ENCODE measurements at regions not wholly inside any gene's neighbourhood (a gene's known extent, or its start where the extent isn't known, plus 50 kb on each side); places are given as distances from the start of the nearest gene placed in this dataset.

DNA sequence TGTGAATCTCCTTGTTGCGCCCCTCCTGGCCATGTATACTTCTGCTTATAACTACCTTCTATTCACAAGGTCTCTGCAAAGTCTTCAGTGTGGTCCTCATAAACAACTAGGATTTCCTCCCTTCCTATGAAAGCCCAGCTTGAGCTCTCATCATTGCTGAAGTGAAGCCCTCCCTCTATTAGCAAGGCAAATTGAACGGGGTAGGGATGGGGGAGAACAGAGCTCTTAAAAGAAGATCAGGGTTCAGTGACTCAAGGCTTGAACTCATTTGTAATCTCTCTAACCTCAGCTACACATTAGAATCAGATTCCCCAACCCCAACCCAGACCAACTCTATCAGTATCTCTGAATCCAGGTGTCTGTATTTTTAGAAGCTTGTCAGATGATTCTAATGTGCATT, 88.3 kb upstream of the ST8SIA2 start:
- no peak for DNase-seq

DNA sequence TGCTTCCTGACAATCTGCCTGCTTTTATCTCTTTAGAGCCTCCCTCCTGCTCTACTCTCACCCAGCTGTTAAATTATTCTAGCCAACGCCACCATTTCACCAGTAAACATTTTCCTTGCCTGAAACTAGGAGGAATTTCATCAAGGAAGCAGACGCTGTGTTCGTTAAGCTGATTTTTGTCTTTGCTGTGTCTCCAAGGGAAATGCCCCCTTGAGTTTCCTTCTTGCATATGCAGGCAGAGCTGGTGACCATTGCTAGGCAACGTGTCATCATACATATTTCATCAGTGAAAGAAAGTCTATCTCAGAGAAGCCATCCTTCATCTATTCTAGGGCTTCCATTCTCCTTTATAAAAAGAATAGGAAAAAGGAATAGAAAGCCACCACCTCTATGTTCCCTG, 87.0 kb upstream of the ST8SIA2 start:
- DNase-seq: peak; percentile 63

DNA sequence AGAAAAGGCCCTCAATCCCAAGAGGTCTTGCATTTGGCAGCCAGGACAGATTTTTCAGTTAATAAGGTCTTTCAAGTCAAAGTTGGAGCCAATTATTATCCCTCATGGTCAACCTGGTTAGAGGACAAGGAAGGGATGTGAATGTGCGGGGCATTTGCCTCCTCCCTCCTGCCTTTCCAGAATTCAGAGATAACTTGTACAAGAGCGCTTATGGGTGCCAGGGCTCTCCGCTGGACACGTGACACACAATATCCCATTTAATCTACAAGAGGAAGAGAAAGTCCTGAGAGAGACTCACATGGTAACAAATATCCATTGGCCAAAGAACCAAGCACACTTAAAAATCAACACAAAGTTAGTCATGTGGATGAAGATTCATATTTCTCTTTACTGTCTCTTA, 78.5 kb upstream of the ST8SIA2 start:
- no peak for DNase-seq

DNA sequence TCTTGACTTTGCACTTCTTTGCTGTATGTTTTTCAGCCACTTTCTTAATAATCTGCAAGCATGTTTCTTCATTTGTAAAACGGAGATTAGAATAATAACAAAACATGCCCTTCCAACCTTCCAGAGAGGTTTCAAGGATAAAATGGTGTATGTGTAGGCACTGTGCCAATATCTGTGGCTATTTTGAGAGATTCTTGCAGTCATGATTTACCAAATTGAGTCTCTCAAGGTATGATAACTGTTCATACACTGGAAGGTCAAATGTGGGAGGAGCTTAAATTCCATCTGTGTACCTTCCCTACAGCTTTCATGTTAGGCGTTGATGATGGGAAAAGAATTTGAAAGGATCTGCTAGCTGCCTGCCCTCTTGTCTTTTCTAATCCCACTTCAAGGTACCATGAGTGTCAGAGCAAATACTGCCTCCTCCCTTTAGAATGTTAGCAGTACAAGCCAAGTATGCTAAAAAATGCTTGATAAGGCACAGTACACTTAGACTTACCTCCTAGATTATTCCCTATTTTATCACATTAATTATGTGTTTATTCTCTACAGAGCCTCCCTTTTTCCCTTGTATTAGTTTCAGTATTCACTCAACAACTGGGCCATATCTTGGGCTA, 78.0 kb upstream of the ST8SIA2 start:
- DNase-seq: no peak

DNA sequence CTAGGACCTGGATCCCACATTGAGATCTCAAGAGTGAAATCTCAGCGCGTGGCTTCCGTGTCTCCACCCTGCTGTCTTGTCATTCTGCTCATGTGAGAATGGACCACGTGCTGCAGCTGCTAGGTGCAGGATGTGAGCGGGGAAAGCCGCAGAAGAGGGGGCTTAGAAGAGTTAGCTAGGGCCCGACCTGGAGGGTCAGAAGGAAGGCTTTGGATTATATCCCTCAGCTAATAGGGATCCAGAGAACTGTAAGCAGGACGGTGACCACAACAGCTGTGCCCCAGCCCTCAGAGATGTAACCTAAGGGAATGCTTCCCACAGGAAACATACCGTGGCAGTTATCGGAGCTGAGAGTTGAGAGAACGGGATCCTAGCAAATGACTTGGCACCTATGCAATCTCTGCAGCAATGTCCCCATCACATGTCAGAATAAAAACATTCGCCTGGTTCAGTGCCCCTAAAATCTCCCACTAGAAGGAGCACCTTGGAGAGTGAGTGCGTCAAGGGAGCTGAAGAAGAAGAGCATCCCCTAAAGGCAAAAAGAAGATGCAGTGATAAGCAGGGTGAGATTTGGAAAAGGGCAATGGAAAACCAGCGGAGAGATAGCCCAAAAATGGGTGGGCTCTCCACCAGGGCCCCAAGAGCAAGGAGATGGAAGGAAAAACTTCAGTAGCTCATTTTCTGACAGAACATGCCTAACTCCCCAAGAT, 76.9 kb upstream of the ST8SIA2 start:
- no peak for DNase-seq

DNA sequence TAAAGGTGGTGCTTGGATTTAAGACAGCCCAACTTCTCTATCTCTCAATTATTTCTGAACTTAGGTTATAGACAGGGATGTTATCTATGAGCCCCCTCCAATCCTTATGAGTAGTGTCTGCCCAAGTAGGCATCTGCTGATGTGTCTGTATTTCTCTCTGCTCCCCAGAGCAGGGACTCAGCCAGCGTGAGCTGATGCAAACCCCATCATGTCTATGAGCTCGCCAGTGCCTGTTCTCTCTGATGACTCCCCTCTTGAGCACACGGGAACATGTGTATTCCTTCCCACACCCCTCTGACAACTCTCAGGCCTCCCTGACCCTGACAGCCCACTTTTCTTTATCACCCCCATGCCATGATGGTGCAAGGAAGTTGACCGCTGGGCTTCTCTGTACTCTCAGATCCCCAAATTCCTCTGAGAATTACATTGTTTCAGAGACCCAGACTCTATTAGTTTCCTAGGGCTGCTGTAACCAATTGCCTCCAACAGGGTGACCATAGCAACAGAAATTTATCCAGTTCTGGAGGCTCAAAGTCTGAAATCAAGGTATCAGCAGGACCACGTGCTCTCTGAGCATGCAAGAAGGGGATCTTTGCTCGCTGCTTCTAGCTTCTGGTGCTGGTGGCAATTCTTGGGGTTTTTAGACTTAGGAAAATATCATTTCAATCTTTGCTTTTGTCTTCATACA, 73.5 kb upstream of the ST8SIA2 start:
- no peak for DNase-seq

DNA sequence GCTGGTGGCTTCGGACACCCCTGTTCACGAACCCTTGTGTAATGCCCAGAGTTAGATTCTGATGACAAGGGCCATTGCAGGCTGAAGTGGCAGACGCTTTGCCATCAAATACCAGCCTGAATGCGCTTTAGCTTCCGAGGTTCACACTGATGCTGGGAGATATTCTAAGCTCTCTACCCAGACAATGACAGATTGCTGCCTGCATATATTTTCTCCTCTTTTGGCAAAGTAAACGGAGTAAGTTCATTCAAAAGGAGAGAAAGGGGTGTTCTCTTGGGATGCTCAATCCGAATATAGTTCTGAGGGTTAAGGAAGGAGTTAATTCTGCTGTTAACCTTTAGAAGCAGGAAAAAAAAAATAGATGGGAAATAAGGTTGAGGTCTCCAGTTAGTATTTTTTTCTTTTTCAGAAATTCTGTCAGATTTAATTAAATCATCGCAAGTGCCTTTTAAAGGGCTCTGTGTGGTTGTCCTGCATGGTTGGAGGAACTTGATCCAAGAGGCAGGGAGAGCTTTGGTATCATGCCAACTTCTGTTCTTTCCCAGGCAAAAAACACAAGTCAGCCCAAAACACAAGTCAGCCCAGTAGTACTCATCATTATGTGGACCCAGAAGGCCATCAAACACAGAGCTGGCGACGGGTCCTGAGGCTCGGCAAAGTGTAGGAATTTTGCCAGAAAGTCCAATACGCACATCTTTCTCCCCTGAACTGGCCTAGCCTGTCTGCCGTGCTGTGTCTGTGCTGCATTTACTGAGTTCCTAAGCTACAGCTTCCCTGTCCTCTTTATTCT, 70.9 kb upstream of the ST8SIA2 start:
- DNase-seq: no peak

DNA sequence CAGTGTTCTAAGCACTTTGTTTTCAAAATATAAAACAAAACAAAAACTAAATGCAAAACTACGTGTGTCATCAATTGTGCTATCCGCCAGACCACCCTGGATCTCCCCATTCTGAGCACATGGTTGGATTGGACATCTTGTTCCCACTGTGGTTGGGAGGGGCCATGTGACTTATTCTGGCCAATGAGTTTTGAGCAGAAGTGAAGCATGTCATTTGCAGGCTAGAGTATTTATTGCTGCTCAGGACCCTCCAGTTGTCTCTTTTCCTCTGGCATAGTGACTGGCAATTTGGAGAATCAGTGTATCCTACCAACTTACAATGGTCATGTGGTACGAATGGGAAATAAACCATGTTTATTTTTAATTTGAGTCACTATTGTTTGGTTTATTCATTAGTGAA, 70.2 kb upstream of the ST8SIA2 start:
- no peak for DNase-seq

DNA sequence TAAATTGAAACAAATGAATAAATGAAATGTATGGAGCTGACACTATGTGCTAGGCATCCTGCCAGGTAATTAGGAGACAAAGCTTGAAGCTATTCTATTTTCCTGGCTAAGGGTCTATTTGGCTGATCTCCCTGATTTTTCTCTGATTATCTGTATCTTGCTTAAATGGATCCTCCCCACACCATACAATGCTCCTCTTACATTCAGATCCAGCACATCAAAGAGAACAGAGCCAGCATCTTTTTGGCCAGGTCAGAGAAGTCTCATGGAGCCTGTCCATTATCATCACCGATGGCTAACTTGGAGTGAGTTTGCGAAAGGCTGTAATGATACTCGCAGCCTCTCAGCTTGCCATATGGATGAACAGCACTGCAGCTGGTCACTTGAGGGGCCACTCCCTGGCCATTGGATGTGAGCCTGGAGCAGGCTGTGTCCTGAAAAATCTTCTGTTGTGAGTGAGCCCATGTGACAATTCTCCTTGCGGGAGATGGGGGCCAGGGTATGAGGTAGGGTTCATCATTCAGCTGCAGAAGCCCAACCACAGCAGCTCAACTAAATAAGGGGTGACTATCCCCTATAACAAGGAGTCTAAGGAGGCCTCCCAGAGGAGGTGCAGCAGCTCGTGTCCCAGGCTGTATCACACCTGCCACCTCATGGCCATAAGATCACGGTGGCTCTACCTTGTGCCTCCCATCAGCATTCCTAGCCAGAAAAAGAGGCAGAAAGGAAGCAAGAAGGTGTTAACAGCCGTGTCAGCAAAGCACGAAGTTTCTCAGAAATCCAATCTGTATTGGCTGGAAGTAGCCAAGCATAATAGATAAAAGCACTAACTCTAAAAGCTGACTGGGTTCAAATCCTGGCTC, 69.3 kb upstream of the ST8SIA2 start:
- no peak for DNase-seq

DNA sequence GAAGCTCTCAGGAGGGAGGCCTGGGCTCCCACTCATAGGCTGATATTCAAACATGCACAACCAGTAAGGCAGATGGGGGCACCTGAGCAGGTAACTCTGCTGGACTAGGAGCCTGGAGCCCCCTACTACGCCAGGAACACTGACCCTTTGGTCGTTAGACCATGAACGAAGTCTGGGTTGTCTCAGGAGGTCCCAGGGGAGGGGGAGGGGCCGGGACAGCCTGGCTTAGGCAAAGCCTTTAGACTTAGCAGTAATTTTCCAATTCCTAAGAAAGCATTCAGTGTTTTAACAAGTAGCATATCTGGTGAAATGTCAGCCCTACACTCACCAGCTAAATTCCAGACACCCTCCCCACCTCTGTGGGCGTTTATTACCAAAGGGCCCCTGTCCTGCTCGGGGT, 67.4 kb upstream of the ST8SIA2 start:
- DNase-seq: no peak

DNA sequence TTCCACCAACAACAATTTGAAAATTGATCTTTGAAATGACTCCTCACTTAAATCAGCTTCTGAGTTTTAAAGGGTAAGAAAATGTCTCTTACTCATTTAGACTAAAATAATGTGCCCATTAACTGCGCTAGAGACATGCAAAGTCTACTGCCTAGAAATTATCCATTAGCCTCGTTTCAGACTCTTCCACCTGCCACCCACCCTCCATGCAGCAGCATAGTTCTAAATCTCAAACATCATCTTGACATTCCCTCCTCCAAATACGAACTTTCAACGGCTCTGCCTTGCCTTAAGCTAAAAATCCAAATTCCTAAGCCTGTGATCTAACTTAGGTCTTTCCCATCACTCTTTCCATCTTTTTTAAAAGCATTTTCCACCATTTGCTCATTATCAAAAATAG, 66.6 kb upstream of the ST8SIA2 start:
- DNase-seq: no peak

DNA sequence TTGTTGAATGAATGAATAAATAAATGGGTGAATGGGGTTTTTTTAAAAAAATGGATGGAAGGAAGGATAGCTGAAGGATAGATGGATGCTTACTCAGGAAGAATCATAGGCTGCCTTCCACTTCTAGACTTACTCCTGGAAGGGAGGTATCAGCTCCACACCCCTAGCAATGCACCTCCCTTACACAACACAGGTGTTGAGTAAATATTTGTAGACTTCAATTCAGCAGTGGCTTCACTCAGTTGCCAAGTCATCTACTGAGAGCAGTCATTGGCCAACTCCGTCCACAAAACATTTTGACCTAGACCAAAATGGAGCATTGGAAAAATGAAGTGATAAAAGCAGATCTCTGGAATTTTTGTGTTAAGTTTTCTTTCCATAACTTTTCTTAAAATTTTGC, 65.5 kb upstream of the ST8SIA2 start:
- no peak for DNase-seq

DNA sequence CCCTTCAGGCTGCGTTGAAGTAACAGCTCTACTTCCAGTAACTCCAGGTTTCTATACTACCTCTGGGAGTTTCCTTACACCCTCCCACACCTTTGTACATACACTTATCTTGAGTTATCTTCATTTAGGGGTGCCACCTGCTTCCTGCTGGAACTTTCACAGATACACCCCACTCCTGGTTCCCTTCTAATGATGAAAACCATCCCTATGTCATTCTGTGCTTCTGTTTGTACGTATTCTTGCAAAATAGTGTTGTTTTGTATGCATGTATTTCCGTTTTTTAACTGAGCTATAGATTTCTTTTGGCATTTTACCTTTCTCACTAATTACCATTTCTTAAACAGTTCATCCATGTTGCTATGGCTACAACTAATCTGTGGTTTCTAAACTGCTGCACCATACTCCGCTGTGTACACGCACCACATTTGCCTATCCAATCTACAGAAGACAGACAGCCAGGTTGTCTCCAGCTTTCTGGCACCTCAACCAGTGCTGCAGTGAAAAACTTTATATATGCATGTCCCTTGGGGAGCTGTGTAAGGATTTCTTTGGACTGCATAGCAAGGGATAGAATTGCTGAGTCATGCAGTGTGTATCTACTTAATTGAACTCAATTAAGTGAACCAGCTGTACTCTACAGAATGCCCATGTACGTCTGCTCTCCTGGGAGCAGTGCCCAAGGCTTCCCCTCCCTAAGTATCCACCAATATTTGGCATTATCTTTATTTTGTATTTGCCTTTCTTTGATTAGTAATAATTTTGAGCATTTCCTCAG, 61.4 kb upstream of the ST8SIA2 start:
- DNase-seq: no peak

DNA sequence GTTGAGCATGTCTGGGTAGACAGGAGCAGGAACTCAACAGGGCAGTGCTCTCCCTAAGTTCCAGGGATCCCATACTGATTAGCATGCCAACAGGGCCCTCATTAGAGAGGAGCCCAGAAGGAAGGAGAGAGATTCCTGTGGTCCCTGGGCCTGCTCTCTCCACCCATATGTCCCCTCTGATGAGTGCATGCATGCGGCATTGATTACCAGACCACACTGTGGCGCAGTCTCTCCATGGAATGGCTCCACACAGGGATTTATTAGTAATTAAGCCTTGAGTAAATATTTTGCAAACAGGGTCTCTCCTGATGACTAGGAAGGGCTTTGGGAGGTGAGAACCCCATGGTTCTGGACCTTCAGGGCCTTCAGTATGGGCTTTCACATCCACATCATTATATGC, 60.0 kb upstream of the ST8SIA2 start:
- DNase-seq: no peak

DNA sequence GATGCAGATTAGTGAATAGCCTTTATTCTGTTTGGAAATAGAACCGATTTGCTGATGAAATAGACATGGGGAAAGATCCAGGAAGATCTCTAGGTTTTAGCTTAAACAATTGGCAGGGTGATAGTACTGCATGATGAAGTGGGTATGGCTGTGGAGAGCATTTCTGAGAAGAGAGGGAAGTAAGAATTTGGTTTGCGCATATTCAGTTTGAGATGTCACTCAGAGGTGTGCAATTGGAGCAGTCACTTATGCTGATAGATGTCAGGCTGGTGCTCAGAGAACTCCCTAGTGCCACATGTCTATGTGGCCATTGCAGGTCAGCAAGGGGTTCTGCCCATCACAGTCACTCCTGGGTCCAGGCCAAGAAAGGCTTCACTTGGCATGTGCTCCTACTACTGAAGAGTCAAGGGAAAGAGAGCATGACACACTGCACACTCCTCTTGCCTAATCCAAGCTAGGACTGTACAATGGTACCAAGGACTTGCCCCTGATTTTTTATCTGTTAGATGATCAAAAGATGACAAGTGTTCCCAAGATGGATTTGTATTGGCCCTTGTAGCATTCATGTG, 57.2 kb upstream of the ST8SIA2 start:
- no peak for DNase-seq

DNA sequence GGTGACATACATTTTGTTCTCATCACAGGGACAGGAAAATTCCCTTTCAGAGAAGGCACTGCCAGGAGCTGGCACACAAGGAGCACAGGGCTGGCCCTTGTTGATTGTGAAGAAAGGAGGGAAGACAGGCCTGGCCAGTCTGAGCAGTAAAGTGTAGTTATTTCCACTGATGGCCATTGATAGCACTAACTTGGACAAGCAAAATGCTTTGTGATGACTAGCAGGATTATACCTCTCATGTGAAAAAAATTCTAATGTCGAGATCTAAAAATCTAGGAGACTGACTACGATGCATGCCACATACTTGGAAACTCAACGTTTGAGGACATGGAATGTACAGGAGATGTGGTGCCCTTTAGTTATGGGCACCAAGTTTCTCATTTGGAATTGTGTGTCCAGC, 54.3 kb upstream of the ST8SIA2 start:
- DNase-seq: no peak
